Daoy (cell line): ENCODE measurements at regions not wholly inside any gene's neighbourhood (a gene's known extent, or its start where the extent isn't known, plus 50 kb on each side); places are given as distances from the start of the nearest gene placed in this dataset.

Experiments used
- DNase-seq: peaks from one replicate; pipeline ENCODE4 v3.0.0-alpha.2; 2015; ENCODE audit warnings: low read depth

DNA sequence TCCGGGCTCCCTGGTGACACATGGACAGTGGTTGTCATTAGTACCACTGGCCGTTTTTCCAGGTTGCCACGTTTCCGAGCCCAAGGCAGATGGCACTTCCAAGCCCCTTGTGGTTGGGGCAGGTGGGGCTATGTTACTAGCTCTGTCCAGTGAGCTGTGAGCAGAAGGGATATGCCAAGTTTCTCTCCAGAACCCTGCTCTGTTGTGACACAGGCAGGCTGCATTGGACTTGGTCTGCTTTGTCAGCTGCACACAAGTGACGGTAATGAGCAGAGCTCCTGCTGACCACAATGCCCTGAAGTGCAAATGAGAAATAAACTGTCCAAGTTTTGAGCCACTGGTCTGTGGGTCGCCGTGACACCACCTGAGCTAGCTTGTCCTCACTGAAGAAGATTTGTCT is 118.8 kb downstream of the GYPC start:
- no peak for DNase-seq

DNA sequence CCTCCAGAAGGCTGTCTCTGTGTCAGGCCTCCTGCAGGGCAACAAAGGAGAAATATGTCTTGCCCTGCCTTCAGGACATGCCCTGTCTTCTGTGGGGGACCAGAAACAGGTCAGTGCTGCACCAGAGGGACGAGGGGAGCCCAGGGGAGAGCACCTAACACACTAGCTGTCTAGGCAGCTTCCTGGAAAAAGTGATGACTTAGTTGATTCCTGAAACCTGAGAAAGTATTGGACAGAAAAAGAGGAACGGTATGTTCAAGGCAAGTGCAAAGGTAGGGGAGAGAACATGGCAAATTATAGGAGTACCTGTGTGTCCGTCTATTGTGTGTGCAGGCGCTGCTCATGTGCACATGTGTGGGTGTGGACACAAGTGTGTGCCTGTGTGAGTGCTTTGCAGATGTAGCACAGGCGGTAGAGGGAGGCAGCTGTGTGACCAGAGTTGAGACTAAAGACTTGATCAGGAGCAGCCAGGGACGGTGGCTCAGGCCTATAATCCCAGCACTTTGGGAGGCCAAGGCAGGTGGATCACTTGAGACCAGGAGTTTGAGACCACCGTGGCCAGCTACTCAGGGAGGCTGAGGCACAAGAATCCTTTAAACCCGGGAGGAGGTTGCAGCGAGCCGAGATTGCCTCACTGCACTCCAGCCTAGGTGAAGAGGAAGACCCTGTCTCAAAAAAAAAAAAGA is 119.5 kb downstream of the GYPC start:
- no peak for DNase-seq

DNA sequence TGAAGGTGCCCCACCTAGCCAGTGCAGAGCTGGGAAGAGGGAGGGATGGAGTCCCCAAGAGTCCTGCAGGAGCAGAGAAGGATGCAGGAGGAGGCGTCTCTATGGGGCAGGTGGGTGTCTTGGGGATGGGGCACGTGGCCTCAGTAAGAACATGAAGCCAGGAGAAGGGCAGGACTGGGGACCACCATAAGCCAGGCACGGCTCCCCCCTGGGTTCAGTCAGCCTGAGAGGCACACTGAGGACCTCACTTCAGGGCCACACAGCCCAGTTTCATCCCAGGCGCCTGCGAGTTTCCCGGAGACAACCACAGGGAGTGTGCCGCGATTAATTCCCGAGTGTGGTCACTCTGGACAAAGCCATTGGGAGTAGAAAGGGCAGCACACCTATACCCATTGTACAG is 120.3 kb downstream of the GYPC start:
- no peak for DNase-seq

DNA sequence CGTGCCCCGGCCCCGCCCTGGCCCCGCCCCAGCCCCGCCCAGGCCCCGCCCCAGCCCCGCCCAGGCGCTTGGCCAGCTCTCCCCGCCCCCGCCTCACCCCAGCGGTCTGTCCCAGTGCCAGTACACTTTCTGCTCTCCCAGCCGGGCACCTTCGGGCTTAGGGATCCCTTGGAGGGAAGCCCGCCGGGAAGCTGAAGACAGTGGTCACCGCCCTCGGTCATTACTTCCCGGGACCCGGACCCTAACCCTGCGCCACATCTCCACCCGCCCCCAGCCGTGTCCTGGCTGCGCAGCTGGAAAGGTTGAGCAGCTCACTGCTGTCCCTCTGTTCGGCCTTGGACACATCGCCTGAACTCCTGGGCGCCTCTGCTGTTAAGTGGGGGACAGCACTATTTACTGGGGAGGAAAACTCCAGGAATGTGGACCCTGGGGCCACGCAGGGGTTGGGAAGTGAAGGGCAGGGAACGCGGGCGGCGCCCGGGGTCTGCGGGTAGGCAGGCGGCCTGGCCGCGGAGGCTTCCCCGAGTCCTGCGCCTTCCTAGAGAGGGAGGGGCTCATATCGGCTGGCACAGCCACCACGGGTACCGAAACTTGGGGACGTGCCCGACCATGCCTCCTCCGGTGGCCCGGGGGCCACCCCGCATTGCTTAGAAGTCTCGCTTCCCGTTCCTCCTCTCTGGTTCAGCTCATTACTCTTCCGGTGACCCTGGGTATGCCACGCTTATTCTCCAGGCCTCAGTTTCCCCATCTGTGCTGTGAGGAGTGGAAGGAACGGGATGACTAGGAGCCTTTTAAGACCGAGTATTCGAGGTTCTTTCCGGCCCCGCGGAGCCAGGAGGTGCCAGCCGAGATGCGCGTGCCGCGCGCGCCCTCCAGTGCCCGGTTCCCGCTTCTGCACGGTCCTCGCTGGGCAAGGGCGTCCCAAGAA is 121.0 kb downstream of the GYPC start:
- DNase-seq: peak; percentile 80

DNA sequence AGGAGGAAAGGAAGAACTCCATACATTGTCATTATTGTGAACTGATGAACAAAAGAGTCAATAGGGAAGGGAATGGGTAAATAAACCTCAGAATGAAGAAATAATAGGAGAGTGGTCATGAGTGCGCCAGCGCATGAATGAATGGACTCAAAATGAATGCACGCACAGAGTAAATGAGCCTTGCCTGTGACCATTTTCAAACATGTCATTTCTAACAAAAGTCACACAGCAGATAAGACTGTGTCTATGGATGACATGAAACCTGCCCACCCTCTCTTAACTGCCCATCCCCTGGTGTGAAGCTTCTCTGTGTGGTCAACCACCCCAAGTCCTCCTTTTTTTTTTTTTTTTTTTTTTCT is 121.1 kb upstream of the TEX51 start:
- no peak for DNase-seq

DNA sequence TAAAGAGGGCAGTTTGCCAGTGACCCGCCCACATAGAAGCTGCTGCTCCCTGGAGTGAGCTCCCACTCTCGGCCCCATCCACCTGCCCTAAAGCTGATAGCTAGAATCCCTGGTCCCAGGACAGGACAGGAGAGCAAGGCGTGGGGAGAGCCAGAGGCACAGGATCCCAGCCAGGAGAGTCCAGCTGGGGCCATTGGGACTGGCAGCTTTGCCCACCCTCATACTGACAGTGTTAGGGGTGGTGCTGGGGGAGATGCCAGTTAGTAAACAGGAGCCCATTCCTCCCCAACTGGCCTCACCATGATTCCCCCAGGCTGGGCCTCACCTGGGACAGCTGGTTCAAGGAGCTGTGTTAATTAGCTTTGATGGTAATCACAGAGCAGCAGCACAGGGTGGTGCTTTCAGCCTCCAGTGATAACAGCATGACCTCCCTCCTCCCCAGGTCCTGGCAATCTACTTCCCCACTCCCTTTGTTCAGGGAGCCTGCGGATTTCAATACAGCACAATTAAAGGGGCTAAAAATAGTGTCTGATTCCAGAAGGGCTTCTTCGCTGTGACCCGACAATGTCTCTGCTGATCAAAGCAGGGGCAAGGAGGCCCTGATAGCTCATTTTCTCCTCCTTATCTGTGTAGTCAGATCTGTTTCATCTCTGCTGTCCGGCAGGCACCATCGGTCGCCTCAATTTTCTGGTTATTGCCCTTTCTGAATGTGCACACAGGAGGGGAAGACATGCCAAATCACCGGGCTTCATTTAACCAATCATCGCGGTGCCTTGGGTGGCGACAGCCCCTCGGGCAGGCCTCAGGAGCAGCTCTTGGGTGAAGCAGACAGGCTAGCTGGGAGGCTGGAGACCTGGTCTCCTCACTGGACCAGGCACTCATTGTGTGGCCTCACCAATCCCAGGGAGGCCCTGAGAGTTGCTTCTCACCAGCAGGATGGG is 119.9 kb upstream of the TEX51 start:
- no peak for DNase-seq

DNA sequence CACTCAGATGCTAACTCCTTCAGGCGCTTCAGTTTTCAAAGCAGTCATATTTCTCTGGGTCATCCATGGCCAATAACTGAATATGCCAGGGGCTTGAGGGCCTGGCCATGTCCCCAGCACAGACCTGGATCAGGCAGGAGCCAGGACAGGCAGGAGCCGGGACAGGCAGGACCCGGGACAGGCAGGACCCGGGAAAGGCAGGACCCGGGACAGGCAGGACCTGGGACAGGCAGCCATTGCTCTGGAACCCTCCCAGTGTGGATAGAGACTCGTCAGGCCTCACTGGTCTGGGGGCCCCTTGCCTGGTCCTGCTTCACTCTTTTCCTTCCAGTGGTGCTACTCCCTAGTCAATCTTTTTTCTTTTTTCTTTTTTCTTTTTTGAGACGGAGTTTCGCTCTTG is 117.5 kb upstream of the TEX51 start:
- no peak for DNase-seq

DNA sequence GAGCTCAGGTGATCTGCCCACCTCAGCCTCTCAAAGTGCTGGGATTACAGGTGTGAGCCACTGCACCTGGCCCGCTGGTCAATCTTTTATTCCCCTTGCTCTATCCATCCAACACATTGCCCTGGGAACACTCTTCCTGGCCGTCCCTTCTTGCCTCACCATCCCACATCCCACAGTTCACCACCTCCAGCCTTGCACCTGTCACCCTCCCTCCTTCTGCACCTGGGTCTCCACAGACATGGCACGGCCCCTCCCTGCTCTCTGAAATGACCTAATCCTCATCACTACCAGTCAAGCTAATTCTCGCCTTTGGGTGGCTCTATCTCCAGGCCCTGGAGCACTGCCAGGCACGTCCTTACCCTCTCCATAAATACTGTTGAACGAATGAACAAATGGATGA is 116.9 kb upstream of the TEX51 start:
- no peak for DNase-seq

DNA sequence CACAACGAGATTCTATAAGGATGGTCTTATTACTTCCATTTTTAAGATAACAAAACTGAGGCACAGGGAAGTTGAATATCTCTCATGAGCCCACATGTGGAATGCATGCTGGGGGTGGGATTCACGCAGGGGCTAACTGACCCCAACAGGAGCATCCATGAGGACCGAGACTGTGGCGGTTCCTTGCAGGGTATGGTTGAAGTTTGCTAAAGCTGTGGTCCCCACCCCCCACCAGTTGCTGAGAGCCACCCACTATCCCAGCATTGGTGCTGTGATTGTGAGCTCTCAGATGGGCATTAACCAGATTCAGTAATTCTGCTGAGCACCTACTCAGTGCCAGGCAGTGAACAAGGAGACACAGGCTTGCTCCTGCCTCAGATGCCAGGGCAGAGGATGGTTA is 116.0 kb upstream of the TEX51 start:
- DNase-seq: no peak

DNA sequence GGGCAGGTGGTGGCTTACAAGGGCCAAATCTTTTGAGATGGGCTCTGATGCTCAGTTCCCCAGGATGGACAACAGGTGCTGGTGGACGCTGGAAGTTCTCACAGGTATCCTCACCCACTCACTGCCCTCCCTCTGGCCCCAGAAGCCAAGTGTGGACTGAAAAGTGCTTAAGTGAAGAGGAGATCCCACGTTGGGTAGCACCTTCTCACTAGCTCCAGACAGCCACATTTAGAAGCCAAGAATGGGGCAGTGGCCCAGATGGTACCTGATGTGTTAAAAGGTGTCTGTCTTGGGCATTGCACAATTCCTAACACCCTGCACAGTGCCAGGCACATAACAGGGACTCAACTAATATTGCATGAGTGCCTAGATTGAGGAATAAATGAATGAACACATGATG is 115.3 kb upstream of the TEX51 start:
- no peak for DNase-seq

DNA sequence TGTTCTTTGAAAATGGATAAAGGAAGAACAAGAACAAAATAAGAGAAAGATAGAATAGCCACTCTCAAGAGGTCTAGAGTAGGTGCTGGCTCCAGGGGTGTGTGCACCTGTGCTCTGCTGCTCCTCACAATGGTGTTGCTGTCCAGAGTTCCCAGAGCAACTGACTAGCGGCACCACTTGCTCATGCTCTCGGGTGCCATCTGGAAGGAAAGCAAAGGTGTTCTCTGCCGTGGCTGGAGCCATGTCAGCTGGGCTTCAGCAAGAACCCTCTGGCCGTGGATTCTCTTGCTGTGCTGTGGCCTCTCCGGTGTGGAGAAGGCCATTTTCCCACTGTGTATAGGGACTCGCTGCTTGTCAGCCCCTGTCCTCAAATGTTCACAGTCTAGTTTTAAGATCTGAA is 114.6 kb upstream of the TEX51 start:
- DNase-seq: no peak

DNA sequence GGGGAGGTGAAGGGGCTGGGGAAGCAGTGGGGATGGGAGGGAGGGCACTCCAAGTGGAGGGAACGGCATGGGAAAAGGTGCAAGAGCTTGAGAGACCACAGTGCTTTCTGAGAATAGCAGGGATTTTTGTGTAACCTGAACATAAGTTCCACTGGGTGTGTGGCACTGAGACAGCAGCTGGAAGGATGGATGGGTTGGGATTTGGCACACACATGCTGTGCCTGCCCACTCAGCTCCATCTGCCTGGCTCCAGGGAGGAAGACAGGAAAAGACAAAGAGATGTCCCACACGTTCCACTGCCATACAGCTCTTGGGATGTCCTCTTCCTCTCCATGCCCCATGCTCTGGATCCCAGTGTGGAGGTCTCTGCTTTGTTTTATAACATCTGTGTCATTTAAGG is 114.1 kb upstream of the TEX51 start:
- no peak for DNase-seq

DNA sequence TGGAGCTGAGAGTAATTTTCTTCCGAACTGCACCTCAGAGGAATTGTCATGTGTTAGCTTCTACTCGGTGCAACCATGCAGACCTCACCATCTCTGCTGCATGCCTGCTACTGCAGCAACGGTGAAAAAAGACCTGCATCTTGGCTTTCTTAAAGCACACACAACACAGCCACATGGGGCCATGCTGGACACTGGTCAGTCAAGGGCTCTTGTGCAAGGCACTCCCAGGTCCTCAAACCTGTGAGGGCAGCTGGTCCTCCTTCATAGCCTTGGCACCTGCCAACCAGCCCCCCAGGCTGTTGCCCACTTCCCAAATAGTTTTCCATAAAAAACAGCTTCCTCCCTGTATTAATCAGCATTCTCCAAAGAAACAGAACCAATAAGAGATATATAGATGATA is 113.5 kb upstream of the TEX51 start:
- no peak for DNase-seq

DNA sequence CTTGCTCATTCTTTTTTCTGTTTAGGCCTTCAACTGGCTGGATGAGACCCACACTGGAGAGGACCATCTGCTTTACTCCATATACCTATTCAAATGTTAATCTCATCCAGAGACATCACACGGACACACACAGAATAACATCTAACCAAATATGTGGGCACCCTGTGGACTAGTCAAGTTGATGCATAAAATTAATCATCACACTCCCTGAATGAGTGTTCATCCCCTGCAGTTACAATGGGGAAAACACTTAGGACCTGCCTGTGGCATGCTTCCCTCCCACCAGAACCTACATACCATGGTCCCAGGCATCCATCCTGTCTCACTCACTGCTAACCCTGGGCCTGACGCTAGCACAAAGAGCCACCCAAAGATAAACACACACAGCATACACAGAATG is 112.8 kb upstream of the TEX51 start:
- DNase-seq: no peak

DNA sequence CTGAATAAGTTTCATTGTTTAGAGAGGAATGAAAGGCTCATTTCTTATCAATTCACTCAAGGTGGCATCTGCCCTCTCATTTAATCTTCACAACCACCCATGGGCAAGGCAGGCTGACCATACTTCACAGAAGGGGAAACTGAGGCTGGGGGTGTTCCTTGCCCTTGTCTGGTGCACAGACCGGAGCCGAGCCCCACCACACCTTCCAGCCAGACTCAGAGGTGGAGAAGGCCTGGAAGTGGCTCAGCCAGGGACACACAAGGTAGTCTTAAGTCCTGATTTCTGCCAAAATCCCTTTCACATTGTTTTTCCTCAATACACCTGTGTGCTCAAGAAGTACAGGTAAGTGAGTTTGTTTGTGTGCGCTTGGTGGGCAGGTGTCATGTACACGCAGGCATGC is 111.9 kb upstream of the TEX51 start:
- no peak for DNase-seq

DNA sequence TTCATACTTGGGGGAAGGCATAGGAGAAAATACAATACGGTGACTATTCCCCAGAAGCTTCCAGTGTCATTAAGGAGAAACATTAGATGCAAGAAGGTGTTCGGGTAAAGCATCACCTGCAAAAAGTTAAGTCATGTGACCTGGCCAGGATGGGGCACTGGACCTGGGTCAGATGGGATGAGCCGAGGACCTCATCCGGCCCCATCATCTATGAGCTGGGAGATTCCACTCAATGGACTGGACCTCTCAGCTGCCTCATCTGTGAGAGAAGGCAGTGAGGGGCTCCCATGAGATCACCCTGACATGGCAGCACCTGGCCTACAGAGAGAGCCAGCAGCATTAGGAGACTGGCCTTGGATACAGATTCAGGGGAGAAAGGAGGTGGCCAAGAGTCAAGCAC is 111.4 kb upstream of the TEX51 start:
- DNase-seq: no peak

DNA sequence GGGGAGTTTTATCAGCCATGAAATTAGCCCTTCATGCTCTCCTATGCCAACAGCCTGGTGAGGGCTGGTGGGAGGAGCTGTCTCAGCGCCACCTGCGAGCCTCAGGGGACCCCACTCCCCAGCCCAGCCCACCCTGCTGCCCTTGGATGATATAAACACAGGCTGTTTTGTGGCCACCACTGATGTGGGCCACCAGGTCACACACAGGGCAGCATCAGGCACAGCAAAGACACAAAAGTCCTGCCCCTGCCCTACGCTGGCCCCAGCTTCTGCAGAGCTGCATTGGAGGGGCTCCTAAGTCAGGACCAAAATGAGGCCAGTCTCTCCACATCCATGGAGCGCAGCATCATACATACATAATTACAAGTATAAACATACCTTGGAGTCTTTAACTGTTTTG is 110.6 kb upstream of the TEX51 start:
- no peak for DNase-seq

DNA sequence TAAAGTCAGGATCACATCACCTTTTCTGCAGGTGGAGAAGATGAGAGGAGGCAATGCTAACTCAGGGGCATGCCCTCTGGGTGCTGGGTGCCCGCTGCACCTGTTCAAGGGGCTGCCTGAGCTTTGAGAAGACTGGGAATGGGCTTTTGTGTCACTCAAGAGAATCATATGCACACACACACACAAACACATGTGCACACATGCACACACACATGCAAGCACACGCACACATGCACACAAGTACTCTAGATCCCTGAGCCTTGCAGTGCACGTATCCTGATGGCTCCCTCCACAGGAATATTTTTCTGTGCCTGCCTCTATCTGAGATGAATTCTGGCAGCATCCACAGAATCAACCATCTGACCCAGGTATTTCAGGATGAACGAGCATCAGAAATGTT is 110.0 kb upstream of the TEX51 start:
- no peak for DNase-seq

DNA sequence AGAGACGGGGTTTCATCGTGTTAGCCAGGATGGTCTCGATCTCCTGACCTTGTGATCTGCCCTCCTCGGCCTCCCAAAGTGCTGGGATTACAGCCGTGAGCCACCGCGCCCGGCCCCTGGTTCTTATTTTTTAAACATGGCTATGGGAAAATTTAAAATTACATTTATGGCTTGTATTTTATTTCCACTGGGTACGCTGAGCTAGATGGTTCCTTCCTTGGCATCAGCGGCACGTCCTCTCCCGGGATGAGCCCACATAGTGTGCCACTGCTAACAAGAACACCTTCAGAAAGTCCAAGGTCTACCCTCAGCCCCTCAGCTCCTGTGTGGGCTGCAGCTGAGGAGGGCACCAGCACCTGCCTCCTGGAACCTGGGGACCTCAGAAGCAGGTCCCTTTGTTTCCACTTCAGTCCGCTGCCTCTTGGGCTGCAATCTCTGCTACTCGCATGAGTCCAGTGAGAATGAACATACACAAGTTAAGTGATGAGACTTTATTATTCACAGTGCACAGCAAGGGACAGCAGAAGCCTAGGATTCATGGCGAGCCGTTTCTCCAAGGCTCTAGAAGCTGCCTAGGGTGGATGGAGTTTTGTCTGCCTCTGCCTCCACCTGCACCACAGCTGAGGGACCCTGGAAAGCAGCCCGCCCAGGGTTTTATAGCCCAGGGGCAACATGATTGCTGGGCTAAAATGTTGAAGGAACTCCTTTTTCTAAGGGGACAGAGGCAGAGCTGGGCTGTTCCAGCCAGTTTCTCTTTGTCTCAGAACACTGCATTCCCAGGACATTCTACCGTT is 107.5 kb upstream of the TEX51 start:
- DNase-seq: no peak

DNA sequence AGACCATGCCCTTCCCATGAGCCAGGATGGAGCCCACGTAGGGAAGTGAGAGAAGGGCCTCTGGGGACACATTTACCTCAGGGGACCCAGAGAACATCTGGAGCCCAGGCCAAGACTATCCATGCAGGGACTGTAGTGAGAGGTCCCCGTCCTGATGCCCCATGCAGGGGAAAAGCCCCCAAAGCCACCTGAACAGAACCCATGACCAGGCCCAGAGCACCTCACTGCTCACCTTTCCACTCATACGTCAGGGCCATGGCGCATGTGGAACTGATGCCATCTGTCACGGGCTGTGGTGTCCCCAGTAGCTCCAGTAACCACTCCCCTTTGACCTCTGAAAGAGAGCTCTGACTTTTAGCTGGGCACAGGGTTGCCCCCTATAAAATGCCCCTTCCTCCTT is 106.5 kb upstream of the TEX51 start:
- DNase-seq: no peak

DNA sequence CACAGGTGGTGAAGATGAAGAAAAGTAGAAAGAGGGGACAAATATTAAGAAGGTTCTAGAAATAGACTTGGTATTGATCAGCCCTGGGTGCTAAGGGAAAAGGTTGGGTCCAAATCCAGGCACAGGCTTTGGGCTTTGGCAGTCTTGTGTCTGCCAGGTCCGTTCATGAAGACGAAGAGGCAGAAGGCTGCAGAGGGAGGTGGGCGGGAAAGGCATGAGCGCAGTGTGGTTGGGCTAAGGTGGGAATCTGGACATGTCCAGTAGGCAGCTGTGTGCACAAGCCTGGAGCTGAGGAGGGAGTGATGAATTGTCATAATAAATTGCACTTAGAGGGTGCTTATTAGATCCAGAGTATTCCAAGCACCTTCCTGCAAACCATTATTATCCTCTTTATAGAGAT is 105.7 kb upstream of the TEX51 start:
- no peak for DNase-seq
